Neural cell (in vitro differentiated cells): ENCODE measurements at regions not wholly inside any gene's neighbourhood (a gene's known extent, or its start where the extent isn't known, plus 50 kb on each side); places are given as distances from the start of the nearest gene placed in this dataset.

Source experiments
- H2AFZ ChIP-seq: fragments of 200-600, 300-800 bp; sonication (generic), shearing (Covaris generic); 2 replicates; pipeline ENCODE4 v1.6.0; 2014; ENCODE audit warnings: low read depth, mild to moderate bottlenecking, antibody characterized with exemption, low read length, moderate library complexity
- H3F3A ChIP-seq: fragments of 200-600 bp; shearing (Covaris generic); 2 replicates; pipeline ENCODE4 v1.6.1; 2016; ENCODE audit warnings: mild to moderate bottlenecking, moderate library complexity, mixed read lengths, antibody characterized with exemption, low read length; ENCODE audit not compliant: insufficient read depth, poor library complexity, severe bottlenecking
- H3K27ac ChIP-seq: fragments of 200-600, 300-800 bp; sonication (generic), shearing (Covaris generic); 2 replicates; pipeline ENCODE4 v1.5.1; 2014; ENCODE audit warnings: mild to moderate bottlenecking, low read length, moderate library complexity
- H3K27me3 ChIP-seq: fragments of 300-800, 200-600 bp; sonication (generic), shearing (Covaris generic); 2 replicates; pipeline ENCODE4 v1.6.0; 2014; ENCODE audit warnings: mild to moderate bottlenecking, low read depth, low read length, moderate library complexity; ENCODE audit not compliant: insufficient read depth
- H3K36me3 ChIP-seq: fragments of 300-800, 200-600 bp; sonication (generic), shearing (Covaris generic); 2 replicates; pipeline ENCODE4 v1.5.1; 2014; ENCODE audit warnings: mild to moderate bottlenecking, antibody characterized with exemption, low read length, moderate library complexity; ENCODE audit not compliant: insufficient read depth
- H3K4me2 ChIP-seq: fragments of 300-800, 200-600 bp; sonication (generic), shearing (Covaris generic); 2 replicates; pipeline ENCODE4 v1.6.0; 2014; ENCODE audit warnings: mild to moderate bottlenecking, low read length
- H3K4me3 ChIP-seq: fragments of 300-800, 200-600 bp; sonication (generic), shearing (Covaris generic); 2 replicates; pipeline ENCODE4 v1.5.1; 2014; ENCODE audit warnings: mild to moderate bottlenecking, low read length, moderate library complexity
- H3K79me2 ChIP-seq: fragments of 200-600 bp; shearing (Covaris generic); replicated peaks from 2 replicates; pipeline ENCODE4 v1.6.0; 2014; ENCODE audit warnings: mild to moderate bottlenecking, low read length, moderate library complexity; ENCODE audit not compliant: insufficient read depth
- H3K9ac ChIP-seq: fragments of 300-800, 200-600 bp; sonication (generic), shearing (Covaris generic); 2 replicates; pipeline ENCODE4 v1.6.1; 2016; ENCODE audit warnings: mild to moderate bottlenecking, low read length, mixed read lengths
- H3K9me2 ChIP-seq: fragments of 200-600 bp; shearing (Covaris generic); 2 replicates; pipeline ENCODE4 v1.6.1; 2016; ENCODE audit warnings: mild to moderate bottlenecking, low read length, mixed read lengths; ENCODE audit not compliant: insufficient read depth
- H3K9me3 ChIP-seq: fragments of 200-600, 300-800 bp; sonication (generic), shearing (Covaris generic); 2 replicates; pipeline ENCODE4 v1.6.1; 2016; ENCODE audit warnings: mild to moderate bottlenecking, mixed run types, low read length, moderate library complexity, mixed read lengths
- H4K20me1 ChIP-seq: fragments of 200-600 bp; shearing (Covaris generic); 2 replicates; pipeline ENCODE4 v1.6.1; 2016; ENCODE audit warnings: mild to moderate bottlenecking, mixed run types; ENCODE audit not compliant: insufficient read depth
- EP300 ChIP-seq: fragments of 450-650 bp; conservative IDR thresholded peaks from 2 replicates; pipeline ENCODE4 v1.6.1; 2014; ENCODE audit warnings: antibody characterized with exemption, mild to moderate bottlenecking, moderate library complexity; ENCODE audit not compliant: poor library complexity, severe bottlenecking
- EZH2 ChIP-seq: fragments of 200-600, 300-800 bp; shearing (Covaris generic), sonication (generic); IDR thresholded peaks from 2 replicates; pipeline ENCODE4 v1.6.1; 2014; ENCODE audit warnings: antibody characterized with exemption, low read length, borderline replicate concordance, mild to moderate bottlenecking; ENCODE audit not compliant: insufficient read depth, poor library complexity, severe bottlenecking
- MXI1 ChIP-seq: fragments of 450-650 bp; conservative IDR thresholded peaks from 2 replicates; pipeline ENCODE4 v1.6.1; 2014; ENCODE audit warnings: antibody characterized with exemption, mild to moderate bottlenecking; ENCODE audit not compliant: poor library complexity, severe bottlenecking
- POLR2AphosphoS5 ChIP-seq: IDR thresholded peaks from 2 replicates; pipeline ENCODE4 v1.6.1; 2012
- RAD21 ChIP-seq: fragments of 450-650 bp; conservative IDR thresholded peaks from 2 replicates; pipeline ENCODE4 v1.6.1; 2014; ENCODE audit warnings: antibody characterized with exemption, mild to moderate bottlenecking, moderate library complexity
- SMC3 ChIP-seq: fragments of 450-650 bp; conservative IDR thresholded peaks from 2 replicates; pipeline ENCODE4 v1.6.1; 2014; ENCODE audit warnings: antibody characterized with exemption, mild to moderate bottlenecking, moderate library complexity; ENCODE audit not compliant: poor library complexity
- TAF1 ChIP-seq: IDR thresholded peaks from 2 replicates; pipeline ENCODE4 v1.6.1; 2012; ENCODE audit warnings: low read depth
- TF ChIP-seq, protein P1 (sequence below): fragments of 450-650 bp; IDR thresholded peaks from 2 replicates; pipeline ENCODE4 v1.5.1; 2014; ENCODE audit warnings: antibody characterized with exemption, mild to moderate bottlenecking, moderate library complexity; ENCODE audit not compliant: poor library complexity, severe bottlenecking
- TF ChIP-seq, protein P2 (sequence below): IDR thresholded peaks from 2 replicates; pipeline ENCODE4 v1.6.1; 2012; ENCODE audit warnings: borderline replicate concordance

DNA sequence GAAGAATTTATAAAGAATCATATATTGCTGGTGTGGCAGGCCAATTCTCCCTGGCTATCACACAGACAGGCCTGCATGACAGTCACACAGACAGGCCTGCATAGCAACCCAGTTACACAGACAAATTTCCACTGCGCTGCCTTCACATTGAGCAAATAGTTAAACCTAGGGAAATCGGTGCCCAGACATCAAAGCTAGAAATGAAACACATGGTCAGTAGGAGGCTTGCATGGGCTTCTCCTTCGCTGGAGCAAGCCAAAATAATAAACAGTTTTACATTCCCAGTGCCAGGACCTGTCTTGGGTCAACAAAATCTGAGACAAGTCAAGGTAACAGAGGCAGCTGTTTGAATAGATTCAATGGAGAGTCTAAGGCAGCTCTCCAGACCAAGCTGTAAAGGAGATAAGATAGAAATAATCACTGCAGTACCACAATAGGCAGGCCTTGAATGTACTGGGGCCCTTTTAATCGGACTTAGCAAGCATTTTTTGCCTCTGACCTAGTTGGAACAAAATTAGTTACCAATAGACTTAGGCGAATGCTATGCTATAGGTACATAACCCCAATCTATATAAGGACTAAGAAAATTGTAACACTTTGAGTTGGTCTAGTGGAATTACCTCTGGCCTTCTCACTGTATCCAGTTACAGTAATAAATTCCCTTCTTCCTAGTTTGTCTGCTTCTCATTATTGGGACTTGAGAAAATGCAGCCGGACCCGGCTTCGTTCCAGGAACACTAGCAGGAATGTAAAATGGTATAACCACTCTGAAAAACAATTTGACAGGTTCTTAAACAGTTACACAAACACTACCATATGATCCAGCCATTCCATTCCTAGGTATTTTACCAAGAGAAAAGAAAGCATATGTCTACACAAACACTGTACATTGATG, 274.7 kb upstream of the UBE2E2 start:
- H3K4me3 ChIP-seq: no peak overlapping the region
- no peaks in the 10 kb centered on the region for H3K79me2 ChIP-seq
- no peak overlapping the region for H3K4me2 ChIP-seq
- no peaks in the 10 kb centered on the region for H3F3A ChIP-seq
- H3K27me3 ChIP-seq: no peaks in the 10 kb centered on the region
- no peaks in the 10 kb centered on the region for H3K9me2 ChIP-seq
- TF ChIP-seq, protein P1, sequence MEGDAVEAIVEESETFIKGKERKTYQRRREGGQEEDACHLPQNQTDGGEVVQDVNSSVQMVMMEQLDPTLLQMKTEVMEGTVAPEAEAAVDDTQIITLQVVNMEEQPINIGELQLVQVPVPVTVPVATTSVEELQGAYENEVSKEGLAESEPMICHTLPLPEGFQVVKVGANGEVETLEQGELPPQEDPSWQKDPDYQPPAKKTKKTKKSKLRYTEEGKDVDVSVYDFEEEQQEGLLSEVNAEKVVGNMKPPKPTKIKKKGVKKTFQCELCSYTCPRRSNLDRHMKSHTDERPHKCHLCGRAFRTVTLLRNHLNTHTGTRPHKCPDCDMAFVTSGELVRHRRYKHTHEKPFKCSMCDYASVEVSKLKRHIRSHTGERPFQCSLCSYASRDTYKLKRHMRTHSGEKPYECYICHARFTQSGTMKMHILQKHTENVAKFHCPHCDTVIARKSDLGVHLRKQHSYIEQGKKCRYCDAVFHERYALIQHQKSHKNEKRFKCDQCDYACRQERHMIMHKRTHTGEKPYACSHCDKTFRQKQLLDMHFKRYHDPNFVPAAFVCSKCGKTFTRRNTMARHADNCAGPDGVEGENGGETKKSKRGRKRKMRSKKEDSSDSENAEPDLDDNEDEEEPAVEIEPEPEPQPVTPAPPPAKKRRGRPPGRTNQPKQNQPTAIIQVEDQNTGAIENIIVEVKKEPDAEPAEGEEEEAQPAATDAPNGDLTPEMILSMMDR: no peak
- TF ChIP-seq EZH2 (no peak), SMC3 (no peak), MXI1 (no peak), EP300 (no peak), RAD21 (no peak), POLR2AphosphoS5 (no peak), TAF1 (no peak)
- TF ChIP-seq, protein P2, sequence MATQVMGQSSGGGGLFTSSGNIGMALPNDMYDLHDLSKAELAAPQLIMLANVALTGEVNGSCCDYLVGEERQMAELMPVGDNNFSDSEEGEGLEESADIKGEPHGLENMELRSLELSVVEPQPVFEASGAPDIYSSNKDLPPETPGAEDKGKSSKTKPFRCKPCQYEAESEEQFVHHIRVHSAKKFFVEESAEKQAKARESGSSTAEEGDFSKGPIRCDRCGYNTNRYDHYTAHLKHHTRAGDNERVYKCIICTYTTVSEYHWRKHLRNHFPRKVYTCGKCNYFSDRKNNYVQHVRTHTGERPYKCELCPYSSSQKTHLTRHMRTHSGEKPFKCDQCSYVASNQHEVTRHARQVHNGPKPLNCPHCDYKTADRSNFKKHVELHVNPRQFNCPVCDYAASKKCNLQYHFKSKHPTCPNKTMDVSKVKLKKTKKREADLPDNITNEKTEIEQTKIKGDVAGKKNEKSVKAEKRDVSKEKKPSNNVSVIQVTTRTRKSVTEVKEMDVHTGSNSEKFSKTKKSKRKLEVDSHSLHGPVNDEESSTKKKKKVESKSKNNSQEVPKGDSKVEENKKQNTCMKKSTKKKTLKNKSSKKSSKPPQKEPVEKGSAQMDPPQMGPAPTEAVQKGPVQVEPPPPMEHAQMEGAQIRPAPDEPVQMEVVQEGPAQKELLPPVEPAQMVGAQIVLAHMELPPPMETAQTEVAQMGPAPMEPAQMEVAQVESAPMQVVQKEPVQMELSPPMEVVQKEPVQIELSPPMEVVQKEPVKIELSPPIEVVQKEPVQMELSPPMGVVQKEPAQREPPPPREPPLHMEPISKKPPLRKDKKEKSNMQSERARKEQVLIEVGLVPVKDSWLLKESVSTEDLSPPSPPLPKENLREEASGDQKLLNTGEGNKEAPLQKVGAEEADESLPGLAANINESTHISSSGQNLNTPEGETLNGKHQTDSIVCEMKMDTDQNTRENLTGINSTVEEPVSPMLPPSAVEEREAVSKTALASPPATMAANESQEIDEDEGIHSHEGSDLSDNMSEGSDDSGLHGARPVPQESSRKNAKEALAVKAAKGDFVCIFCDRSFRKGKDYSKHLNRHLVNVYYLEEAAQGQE: no peak
- H2AFZ ChIP-seq: no peak overlapping the region
- H3K9me3 ChIP-seq: no peaks in the 10 kb centered on the region
- no peak overlapping the region for H3K27ac ChIP-seq
- no peaks in the 10 kb centered on the region for H4K20me1 ChIP-seq
- no peaks in the 10 kb centered on the region for H3K36me3 ChIP-seq
- no peak overlapping the region for H3K9ac ChIP-seq

- no peak overlapping the region for H3K4me2 ChIP-seq
- H3F3A ChIP-seq: peaks cover 4% of the 10 kb centered on the region
- H4K20me1 ChIP-seq: no peaks in the 10 kb centered on the region
- no peak overlapping the region for H3K4me3 ChIP-seq
- no peaks in the 10 kb centered on the region for H3K36me3 ChIP-seq
- no peaks in the 10 kb centered on the region for H3K79me2 ChIP-seq
- TF ChIP-seq SMC3: no peak
- TF ChIP-seq, protein P2: no peak
- no peak for TF ChIP-seq MXI1
- no peak for TF ChIP-seq TAF1
- no peak for TF ChIP-seq EP300
- TF ChIP-seq, protein P1: no peak
- H3K9me2 ChIP-seq: no peaks in the 10 kb centered on the region
- no peak overlapping the region for H3K27ac ChIP-seq
- H3K9me3 ChIP-seq: no peaks in the 10 kb centered on the region
- H2AFZ ChIP-seq: no peak overlapping the region
- H3K27me3 ChIP-seq: no peaks in the 10 kb centered on the region
- no peak overlapping the region for H3K9ac ChIP-seq
These were observed 269.9 kb upstream of the UBE2E2 start for GRCh38 chr3:22933051-22933840.
